Limb (tissue), 2 donors: ENCODE measurements at regions not wholly inside any gene's neighbourhood (a gene's known extent, or its start where the extent isn't known, plus 50 kb on each side); places are given as distances from the start of the nearest gene placed in this dataset.

Source experiments
- DNase-seq, 2 donors: peaks; one replicate each; pipeline ENCODE4 v3.0.0-alpha.2; 2016; ENCODE audit errors: extremely low spot score in 2 of 2

GRCh38 chr1:34655206-34655874 lies 99.5 kb upstream of the GJB5 start:
- no peak for DNase-seq

DNA sequence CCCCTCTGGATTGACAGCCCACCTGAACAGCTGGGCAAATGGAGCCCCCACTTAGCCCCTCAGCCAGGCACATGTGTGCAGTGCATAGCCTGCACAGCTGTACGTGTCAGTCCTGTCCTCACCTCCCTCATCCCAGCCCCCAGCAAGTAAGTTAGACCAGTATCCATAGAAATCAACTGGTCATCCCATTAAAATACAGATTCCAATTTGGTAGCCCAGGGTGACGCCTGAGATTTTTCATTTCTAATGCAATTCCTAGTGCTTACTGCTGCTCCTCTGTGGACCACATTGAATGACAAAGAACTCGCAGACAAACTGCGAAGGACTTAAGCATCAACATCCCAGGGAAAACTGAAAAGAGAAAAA lies 99.0 kb upstream of the GJB5 start:
- DNase-seq = no peak

GRCh38 chr1:34656299-34656698 lies 98.5 kb upstream of the GJB5 start:
- no peak for DNase-seq

- no peak for DNase-seq
Observed at GRCh38 chr1:34656731-34657130, 98.1 kb upstream of the GJB5 start.

GRCh38 chr1:34657266-34657665 lies 97.6 kb upstream of the GJB5 start:
- DNase-seq = no peak

DNA sequence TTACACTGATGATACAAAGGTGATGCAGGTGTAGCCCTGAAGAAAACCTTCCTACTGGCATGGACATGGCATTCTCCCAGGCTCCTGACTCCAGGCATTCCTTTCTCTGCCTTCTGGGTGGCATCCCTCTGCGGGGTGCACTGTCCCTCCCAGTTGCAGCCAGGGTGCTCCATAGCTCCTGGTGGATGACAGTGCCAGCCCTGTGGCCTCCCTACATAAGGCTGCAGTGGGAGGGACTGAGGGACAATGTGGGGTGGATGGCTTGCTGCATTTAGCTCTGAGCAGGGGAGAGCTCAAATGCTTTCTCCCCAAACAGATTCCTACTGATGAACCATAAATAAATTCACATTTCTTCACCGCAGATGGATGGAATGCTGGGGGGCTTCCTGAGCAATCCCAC lies 97.0 kb upstream of the GJB5 start:
- DNase-seq = no peak

- DNase-seq = no peak
Observed at GRCh38 chr1:34663031-34663430, 91.8 kb upstream of the GJB5 start.

GRCh38 chr1:34668063-34668462 lies 86.8 kb upstream of the GJB5 start:
- no peak for DNase-seq

DNA sequence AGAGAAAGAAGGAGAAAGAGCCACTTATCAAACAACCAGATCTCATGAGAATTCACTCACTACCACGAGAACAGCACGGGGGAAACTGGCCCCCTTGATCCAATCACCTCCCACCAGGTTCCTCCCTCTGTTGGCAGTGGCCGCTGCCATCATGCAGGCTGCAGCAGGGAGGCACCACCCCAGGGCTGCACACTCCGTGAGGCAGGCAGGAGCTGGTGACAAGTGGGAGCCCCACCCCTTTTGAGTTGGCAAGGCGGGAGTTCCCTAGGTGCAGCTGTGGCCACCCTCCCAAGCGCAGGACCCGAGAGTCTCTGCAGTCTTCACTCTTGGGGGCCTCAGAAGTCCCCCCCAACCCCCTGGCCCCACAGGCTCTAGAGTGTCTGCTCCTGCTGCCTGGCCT lies 83.9 kb upstream of the GJB5 start:
- DNase-seq = no peak

GRCh38 chr1:34671887-34672286 lies 83.0 kb upstream of the GJB5 start:
- no peak for DNase-seq

- DNase-seq = peak in 1 of 2 donors; percentile 62
Observed at GRCh38 chr1:34681480-34682451, 73.1 kb upstream of the GJB5 start.

DNA sequence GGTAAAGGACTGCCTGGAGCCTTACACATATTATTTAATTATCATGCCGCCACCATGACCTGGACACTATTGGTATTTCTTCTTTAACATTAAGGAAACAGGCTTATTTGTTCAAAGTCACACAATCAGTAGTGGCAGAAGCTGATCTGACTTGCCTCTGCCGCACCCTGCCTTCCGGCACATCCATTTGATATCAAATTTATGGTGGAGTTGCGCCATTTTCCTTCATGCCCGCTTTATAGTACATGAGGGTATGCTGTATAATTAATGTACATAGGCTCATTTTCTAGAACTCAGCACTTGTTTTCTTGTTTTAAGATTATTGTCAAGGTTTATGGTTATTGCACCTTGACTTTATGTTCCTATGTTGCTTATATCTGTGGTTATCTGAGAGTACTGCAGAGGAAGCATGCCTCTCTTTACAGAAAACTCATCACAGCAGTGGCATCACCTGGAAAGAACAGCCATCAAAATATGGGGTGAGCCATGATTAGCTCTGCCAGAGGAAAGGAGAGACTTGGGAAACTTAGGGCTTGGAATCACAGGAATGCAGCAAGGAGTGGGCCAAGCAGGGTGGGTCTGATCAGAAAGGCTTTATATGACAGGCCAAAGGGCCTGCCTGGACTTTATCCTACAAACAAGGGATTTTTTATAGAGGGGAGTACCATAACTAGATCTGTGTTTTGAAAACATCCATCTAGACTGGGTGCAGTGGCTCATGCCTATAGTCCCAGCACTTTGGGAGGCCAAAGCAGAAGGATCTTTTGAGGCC lies 72.2 kb upstream of the GJB5 start:
- DNase-seq = no peak

DNA sequence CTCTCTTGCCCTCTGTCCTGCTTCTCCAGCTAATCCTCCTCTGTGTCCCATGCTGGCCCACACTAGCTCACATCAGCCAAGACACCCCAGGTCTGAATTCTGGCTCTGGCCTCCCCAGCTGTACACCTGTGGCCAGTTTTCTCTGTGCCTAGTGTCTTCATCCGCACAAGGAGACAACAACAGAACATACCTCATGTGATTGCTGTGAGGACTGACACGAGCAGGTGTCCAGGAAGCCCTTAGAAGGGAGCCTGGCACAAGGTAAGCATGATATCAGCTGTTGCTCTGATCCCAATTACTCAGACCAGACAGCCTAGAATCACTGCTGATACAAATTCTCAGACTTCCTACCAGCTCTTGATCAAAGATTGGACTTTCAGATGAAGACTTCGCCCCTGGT lies 71.2 kb upstream of the GJB5 start:
- no peak for DNase-seq

DNA sequence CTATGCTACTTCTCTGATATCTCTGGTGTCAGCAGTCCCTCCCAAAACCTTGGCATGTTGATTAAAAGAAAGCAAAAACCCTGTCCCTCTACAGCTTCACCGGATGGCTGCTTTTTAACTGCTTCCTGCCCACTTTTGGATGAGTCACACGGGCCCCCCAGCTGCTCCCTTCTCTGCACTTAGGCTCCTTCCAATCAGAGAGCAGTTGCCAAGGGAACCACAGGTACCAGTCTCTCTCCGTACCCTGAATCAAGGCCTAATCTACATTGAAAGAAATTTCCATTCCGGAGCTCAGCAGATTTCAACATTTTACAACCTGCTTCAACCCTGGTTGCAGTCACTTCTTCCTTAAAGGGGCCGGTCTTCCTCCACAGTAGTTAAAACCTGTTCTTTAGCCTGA lies 70.6 kb upstream of the GJB5 start:
- no peak for DNase-seq

- no peak for DNase-seq
Observed at GRCh38 chr1:34685225-34685624, 69.6 kb upstream of the GJB5 start.

DNA sequence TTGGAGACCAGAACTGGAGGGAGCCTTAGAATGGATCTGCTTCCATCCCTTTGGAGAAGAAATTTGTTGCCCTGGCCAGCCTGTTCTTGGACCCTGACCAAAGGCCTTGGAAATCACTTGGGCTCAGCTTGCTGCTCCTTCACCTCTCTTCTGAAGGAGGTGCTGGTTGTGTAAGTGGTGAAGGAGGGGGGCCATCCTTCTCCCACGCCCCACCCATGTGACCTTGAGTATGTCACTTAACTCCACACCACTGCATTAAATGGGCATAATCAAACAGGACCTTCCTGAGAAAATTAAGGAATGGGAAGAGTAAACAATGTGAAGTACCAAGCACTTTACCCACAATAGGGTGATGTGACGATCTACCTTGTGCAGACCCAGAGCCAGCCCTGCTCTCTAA lies 68.3 kb upstream of the GJB5 start:
- DNase-seq = no peak

DNA sequence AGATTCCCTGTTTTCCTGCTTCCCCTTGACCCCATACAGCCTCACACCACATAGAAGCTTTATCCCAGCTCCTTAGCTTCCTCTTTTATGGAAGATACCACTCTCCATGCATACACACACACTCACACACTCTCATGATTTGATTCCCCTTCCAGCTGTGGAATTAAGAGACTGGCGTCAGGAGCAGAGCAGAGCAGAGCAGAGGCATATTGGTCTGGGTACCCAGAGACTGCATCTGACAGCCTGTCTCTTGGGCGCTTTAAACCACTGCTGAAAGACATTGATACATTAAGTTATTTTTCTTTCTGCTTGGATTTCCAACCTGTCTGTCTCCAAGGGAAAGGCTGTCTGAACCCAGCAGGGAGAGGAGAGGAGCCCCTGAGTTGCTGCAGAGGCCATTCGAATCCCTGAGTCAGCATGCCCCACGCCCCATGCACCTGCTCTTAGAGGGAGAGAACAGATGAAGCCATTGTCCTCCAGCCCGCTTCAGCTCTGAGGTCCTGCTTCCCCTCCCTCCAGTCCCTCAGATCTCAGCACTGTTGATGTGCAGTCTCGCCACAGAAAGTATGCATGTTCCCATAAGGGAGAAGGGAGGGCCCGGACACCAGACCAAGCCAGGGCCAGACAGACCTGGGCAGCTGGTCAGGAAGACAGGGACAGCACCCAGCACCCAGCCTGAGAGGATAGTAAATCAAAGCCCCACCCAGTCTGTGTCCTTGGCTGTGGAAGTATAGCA lies 66.7 kb upstream of the GJB5 start:
- DNase-seq = no peak

DNA sequence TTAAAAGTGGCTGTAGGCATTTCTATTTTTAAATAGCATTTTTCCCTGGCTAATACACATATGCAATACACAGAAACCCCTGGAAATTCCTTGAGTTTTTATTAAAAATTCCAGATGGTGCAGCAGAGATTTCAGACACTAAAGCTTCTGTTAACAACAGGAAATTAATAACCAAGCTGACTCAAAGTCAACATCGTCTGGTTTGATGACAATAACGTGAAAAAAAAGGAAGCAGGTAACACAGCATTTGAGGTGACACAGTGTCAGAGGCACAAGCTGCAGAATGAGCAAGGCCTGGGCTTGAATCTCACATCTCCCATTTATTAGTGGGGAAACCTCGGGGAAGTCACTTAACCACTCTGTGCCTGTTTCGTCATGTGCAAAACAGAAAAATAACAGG lies 64.6 kb upstream of the GJB5 start:
- DNase-seq = no peak

- no peak for DNase-seq
Observed at GRCh38 chr1:34693081-34693480, 61.8 kb upstream of the GJB5 start.

DNA sequence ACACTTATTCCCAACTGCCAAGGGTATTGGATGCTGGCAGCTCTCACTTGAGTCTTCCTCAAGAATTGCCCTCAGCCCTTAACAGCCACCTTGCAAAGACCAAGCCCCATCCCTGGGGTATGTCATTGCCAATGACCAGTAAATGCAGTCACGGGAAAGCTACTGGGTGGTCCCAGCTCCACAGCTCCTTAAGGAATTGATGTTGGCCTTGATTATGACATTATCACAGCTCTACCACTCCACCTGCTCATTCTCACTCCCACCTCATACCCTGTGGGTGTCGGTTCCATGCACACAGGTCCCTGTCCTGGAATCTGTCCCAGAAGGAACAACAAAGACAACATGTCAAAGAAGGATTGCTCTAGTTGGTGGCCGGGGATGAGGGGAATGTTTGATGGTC lies 60.5 kb upstream of the GJB5 start:
- DNase-seq = no peak

DNA sequence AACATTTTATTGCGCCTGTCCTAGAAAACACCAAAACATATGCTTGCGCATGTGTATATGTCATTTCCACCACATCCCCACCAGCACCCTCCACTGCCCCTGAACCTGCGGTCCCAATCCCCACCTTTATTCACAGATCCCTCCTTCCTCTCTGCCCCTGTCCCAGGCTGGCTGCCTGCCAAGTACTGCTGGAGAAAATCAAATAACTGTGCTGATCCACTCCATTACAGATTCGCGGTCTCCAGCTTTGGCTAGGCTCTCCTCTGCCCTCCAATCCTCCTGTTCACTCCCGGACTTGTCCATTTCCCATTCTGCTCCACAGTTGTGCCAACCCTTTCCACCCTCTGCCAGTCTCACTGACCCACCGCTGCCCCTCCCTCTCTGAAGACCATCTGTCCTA lies 59.3 kb upstream of the GJB5 start:
- DNase-seq = no peak

DNA sequence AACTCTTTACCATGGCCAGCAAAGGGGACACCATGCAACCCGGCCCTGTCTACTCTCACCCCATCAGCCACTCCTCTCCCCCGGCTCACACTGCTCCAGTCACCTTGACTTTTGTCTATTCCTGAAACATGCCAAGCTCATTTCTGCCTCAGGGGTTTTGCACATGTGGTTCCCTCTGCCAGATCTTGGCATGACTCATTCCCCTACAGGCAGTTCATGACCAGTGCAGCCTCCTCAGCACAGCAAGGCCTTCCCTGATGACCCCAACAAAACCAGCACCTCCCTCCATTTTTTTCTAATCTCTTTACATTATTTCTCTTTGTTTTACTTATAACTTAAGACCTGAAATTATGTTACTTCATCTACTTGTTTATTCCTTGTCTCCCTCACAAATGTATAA lies 58.6 kb upstream of the GJB5 start:
- no peak for DNase-seq
